HG03521 (cell line): ENCODE measurements at regions not wholly inside any gene's neighbourhood (a gene's known extent, or its start where the extent isn't known, plus 50 kb on each side); places are given as distances from the start of the nearest gene placed in this dataset.
A peak's percentile ranks its signal among the peaks of the same experiment; 100 is the strongest.

Experiments
- ATAC-seq: cut with Tn5 transposase; IDR thresholded peaks from one replicate; pipeline ENCODE4 v1.9.1; 2021; ENCODE audit warnings: mild to moderate bottlenecking, moderate library complexity; ENCODE audit not compliant: unreplicated experiment

GRCh38 chr4:177047070-177047850 is 254.5 kb upstream of the VEGFC start:
- peak; percentile 89 for ATAC-seq

- ATAC-seq = no peak
Measured at GRCh38 chr4:177047851-177048174, 255.1 kb upstream of the VEGFC start.

- ATAC-seq = peak; percentile 83
Measured at GRCh38 chr4:177051473-177052060, 258.1 kb upstream of the NEIL3 start.

- ATAC-seq = no peak
Measured at GRCh38 chr4:177052211-177052934, 257.3 kb upstream of the NEIL3 start.

GRCh38 chr4:177057186-177057585 is 252.5 kb upstream of the NEIL3 start:
- ATAC-seq = no peak

- no peak for ATAC-seq
Measured at GRCh38 chr4:177064116-177064515, 245.6 kb upstream of the NEIL3 start.

- ATAC-seq = no peak
Measured at GRCh38 chr4:177064729-177065394, 244.8 kb upstream of the NEIL3 start.

- no peak for ATAC-seq
Measured at GRCh38 chr4:177066746-177067145, 242.9 kb upstream of the NEIL3 start.

DNA sequence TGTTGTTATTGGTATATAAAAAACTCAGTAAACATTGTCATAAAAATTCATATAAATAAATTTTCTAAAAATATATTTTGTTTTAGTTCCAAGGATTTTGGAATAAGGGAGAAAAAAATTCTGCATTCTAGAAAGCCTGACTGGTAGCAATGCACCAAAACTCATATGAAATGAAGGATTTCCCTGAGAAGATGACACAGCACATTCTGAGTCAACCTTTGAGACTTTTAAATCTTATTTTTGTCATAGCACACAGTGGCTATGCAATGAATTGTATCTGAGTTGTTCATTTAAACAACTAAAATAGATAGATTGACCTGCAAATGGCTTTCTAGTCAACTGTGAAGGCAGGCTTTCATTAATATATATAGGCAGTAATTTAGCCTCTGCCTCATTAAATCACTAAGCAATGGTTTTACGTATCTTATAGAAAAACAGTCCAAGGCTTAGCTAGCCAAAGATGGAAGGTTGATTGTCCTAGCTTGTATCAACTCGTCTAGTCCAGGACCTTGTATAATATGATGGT is 239.1 kb upstream of the NEIL3 start:
- ATAC-seq = no peak

- no peak for ATAC-seq
Measured at GRCh38 chr4:177077095-177077971, 232.3 kb upstream of the NEIL3 start.

DNA sequence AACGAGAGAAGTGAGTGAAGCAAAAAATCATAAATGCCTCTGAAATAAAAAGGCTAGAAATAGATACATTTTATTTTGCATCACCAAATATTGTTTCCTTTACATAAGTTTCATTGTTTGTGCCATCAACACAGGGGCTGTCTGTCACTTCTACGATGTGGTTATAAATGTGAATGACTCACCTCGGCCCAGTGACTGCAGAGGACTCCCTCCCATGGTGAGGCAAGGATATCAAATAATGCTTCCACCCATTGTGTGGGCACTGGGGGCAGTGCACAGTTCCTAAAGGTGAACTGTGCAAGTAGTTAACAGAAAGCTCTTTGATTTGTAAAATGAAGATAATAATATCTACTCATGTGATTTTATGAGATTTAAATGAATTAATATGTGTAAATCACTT is 230.3 kb upstream of the NEIL3 start:
- no peak for ATAC-seq

DNA sequence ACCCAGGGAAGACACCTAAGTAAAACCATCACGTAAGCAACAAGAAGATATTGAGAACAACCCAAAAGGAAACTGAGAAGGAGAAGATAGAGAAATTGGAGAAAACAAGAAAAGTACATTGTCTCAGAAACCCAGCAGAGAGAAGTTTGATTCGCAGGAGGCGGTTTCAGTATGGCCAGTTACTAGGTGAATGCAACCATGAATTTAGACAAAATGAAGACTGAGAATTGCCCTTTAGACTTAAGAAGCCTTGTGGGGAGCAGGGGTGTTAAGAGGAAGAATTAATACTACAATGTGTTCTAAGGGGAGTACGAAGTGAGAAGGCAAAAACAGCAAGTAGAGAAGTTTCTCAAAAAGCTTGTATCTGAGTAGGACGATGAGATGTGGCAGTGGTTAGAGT is 229.3 kb upstream of the NEIL3 start:
- ATAC-seq = no peak

GRCh38 chr4:177087060-177087459 is 222.6 kb upstream of the NEIL3 start:
- ATAC-seq = no peak

DNA sequence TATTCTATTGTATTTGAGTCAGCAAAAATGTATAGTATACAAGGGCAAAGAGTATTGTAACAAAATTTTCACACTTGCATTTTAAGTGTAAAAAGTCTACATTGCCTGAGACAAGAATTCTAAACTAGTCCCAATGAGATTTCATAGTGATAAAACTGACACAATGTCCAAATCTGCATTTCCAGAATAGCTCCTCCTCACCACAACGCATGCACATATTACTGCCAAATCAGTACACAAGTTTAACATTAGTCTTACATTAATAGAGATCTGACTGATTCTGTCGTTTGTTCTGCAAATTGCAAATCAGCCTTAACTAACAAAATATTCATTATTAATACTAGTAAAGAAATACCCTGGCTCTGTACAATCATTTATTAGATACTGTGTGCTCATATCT is 222.2 kb upstream of the NEIL3 start:
- no peak for ATAC-seq

DNA sequence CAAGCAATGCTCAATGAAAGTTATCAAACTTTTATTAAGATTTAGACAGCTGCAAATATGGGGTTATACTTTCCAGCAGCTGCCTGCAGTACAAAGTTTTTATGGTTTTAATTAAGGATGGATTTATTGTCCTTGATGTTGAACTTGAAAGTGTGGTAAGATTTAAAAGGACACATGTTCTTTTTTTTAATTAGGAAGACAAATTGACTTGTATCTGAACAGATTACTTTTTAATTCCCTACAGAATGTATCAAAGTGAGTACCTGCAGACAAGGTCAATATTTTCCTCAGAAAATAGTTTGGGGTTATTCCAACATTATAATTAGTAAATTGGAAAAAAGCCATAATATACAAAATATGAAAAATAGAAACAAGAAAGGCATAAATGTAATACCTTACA is 218.2 kb upstream of the NEIL3 start:
- no peak for ATAC-seq

DNA sequence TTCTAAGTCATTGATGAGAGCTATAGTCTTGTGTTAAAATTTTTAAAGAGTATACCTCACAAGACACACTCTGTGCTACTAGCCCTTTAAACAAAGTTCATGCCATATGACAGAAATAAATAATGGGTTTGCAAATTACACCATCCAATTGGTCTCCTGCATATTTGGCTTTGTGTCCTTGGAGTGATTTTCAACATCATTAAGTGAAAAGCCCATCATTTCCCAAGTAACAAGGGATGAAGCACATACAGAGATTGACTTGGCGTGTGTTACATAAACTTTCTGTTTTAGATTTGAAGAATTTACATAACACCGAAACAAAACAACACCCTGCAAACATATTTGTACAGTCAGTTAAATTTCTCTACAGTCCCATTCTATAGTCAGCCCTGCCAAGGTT is 216.9 kb upstream of the NEIL3 start:
- no peak for ATAC-seq

- ATAC-seq = no peak
Measured at GRCh38 chr4:177093964-177094363, 215.7 kb upstream of the NEIL3 start.

DNA sequence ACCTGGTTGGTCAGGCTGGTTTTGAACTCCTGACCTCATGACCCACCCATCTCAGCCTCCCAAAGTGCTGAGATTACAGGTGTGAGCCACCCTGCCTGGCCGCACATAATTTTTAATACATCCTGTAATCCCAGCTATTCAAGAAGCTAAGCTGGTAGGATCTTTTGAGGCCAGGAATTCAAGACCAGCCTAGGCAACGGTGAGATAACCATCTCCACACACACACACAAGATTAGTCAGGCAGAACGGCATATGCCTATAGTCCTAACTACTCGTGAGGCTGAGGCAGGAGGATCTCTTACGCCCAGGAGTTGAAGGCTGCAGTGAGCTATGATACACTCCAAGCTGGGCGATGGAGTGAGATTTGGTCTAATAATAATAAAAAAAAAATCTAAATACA is 212.4 kb upstream of the NEIL3 start:
- no peak for ATAC-seq

GRCh38 chr4:177099211-177099610 is 210.5 kb upstream of the NEIL3 start:
- ATAC-seq = no peak

GRCh38 chr4:177100307-177100706 is 209.4 kb upstream of the NEIL3 start:
- ATAC-seq = no peak
